Adipocyte (in vitro differentiated cells): ENCODE measurements at regions not wholly inside any gene's neighbourhood (a gene's known extent, or its start where the extent isn't known, plus 50 kb on each side); places are given as distances from the start of the nearest gene placed in this dataset.
A peak's percentile ranks its signal among the peaks of the same experiment; 100 is the strongest.

Experiments used
- DNase-seq: peaks from one replicate; pipeline ENCODE4 v3.0.0-alpha.2; 2015; ENCODE audit warnings: low read depth
- H3K27me3 ChIP-seq: replicated peaks from 2 replicates; pipeline ENCODE4 v1.7.0; 2013; ENCODE audit warnings: mild to moderate bottlenecking, low read length, moderate library complexity; ENCODE audit not compliant: control insufficient read depth, insufficient read depth
- H3K36me3 ChIP-seq: 2 replicates; pipeline ENCODE4 v1.7.0; 2013; ENCODE audit warnings: low read length, mild to moderate bottlenecking, moderate library complexity; ENCODE audit not compliant: control insufficient read depth, insufficient read depth, severe bottlenecking
- H3K4me1 ChIP-seq: 2 replicates; pipeline ENCODE4 v1.7.0; 2013; ENCODE audit warnings: mild to moderate bottlenecking, low read length, moderate library complexity; ENCODE audit not compliant: control insufficient read depth, insufficient read depth
- H3K4me3 ChIP-seq: 2 replicates; pipeline ENCODE4 v1.7.0; 2013; ENCODE audit warnings: mild to moderate bottlenecking, low read length, moderate library complexity
- H3K9ac ChIP-seq: 2 replicates; pipeline ENCODE4 v1.7.0; 2013; ENCODE audit warnings: mild to moderate bottlenecking, low read length, moderate library complexity
- H3K9me3 ChIP-seq: 2 replicates; pipeline ENCODE4 v1.7.0; 2013; ENCODE audit warnings: mild to moderate bottlenecking, low read length, moderate library complexity; ENCODE audit not compliant: control insufficient read depth

- H3K4me3 ChIP-seq = no peak overlapping the region
- no peak for DNase-seq
- H3K4me1 ChIP-seq = peaks cover 2% of the 10 kb centered on the region
- H3K36me3 ChIP-seq = no peaks in the 10 kb centered on the region
- H3K27me3 ChIP-seq = no peaks in the 10 kb centered on the region
- H3K9ac ChIP-seq = no peak overlapping the region
- H3K9me3 ChIP-seq = no peaks in the 10 kb centered on the region
These were observed 409.8 kb upstream of the NPVF start for GRCh38 chr7:25638068-25638467.

DNA sequence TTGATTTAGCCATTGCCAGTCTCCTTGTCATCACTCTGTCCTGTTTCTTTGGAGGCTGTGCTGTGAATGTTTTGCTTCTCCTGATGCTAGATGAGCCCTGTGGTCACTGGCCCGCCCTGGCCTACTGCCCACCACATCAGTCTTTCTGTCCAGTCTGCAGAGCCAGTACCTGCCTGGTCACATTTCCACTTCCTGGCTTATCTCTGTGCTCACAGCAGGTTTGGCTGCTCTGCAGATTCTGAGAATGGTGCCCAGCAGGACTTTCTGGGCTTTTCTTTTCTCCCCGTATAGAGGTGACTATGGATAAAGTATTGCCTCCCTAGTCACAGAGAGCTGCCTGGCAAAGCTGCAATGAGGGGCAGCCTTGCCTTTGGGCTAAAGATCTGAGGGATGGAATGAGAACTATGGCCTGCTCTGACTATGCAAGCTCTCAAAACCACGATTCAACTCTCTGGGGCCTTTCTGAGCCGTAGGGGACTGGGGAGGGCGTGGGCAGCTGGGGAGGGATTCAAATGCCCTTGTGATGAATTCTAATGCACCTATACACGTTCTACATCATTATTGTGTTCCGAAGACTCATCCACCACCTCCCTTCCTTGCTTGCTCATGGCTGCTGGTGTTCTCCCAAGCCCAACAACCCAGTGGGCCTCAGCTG, 410.4 kb upstream of the NPVF start:
- peaks cover 4% of the 10 kb centered on the region for H3K4me1 ChIP-seq
- no peaks in the 10 kb centered on the region for H3K36me3 ChIP-seq
- no peak for DNase-seq
- no peaks in the 10 kb centered on the region for H3K27me3 ChIP-seq
- no peak overlapping the region for H3K4me3 ChIP-seq
- no peak overlapping the region for H3K9ac ChIP-seq
- H3K9me3 ChIP-seq = no peaks in the 10 kb centered on the region

GRCh38 chr7:25642849-25643248, 414.6 kb upstream of the NPVF start:
- no peak for DNase-seq
- Histone ChIP-seq H3K9ac (no peak overlapping the region), H3K27me3 (no peaks in the 10 kb centered on the region), H3K4me3 (no peak overlapping the region), H3K4me1 (peaks cover 4% of the 10 kb centered on the region), H3K36me3 (no peaks in the 10 kb centered on the region), H3K9me3 (no peaks in the 10 kb centered on the region)

GRCh38 chr7:25643286-25643685, 415.0 kb upstream of the NPVF start:
- Histone ChIP-seq H3K27me3 (no peaks in the 10 kb centered on the region), H3K4me1 (peaks cover 4% of the 10 kb centered on the region), H3K4me3 (no peak overlapping the region), H3K9ac (no peak overlapping the region), H3K36me3 (no peaks in the 10 kb centered on the region), H3K9me3 (no peaks in the 10 kb centered on the region)
- no peak for DNase-seq

- no peak overlapping the region for H3K4me3 ChIP-seq
- H3K9me3 ChIP-seq = no peaks in the 10 kb centered on the region
- H3K27me3 ChIP-seq = no peaks in the 10 kb centered on the region
- no peaks in the 10 kb centered on the region for H3K36me3 ChIP-seq
- H3K9ac ChIP-seq = no peak overlapping the region
- H3K4me1 ChIP-seq = peaks cover 4% of the 10 kb centered on the region
- no peak for DNase-seq
These were observed 415.6 kb upstream of the NPVF start for GRCh38 chr7:25643770-25644394.

- Histone ChIP-seq H3K4me1 (peaks cover 4% of the 10 kb centered on the region), H3K9ac (no peak overlapping the region), H3K27me3 (no peaks in the 10 kb centered on the region), H3K36me3 (no peaks in the 10 kb centered on the region), H3K4me3 (no peak overlapping the region), H3K9me3 (no peaks in the 10 kb centered on the region)
- no peak for DNase-seq
These were observed 418.6 kb upstream of the NPVF start for GRCh38 chr7:25646726-25647413.

DNA sequence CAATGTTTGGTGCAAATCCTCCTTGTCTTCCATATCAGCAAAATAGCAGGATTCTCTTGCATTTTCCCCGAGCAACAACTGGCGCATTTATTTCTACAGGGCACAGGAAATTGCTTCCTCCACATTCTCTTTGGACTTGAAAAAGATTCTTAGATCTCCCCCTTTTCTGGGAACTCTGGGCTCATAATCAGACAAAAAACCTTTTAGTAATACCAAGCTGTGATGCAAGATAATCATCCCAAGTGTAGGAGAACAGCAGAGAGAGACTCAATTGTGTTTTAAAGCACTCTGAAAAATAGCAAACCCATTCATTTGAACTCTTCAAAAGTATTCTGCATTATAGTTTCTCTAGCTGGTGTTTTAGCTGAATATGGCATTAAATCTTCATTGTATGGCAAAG, 419.6 kb upstream of the NPVF start:
- Histone ChIP-seq H3K4me3 (no peak overlapping the region), H3K9ac (no peak overlapping the region), H3K36me3 (no peaks in the 10 kb centered on the region), H3K9me3 (no peaks in the 10 kb centered on the region), H3K27me3 (peaks cover 7% of the 10 kb centered on the region), H3K4me1 (peaks cover 4% of the 10 kb centered on the region)
- no peak for DNase-seq

DNA sequence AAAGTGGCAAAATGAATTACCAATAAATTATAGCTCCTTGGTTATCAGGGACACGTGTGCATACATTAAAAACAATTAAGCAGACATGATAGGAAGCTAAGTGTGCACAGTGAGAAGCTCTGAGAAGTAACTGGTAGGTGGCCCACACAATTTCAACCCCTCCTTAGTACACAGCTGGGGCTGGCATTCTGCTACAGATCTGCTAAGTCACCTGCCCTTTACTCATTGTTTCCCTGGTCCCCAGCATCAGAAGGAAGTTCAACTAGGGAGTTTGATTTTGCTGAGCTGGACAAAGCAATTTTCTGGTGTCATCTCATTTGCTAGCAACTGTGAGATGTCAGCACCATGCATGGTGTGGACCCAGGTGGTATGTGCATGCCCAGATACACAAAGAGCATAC, 424.1 kb upstream of the NPVF start:
- no peak for DNase-seq
- H3K9ac ChIP-seq = no peak overlapping the region
- peaks cover 9% of the 10 kb centered on the region for H3K4me1 ChIP-seq
- H3K4me3 ChIP-seq = no peak overlapping the region
- no peaks in the 10 kb centered on the region for H3K36me3 ChIP-seq
- H3K27me3 ChIP-seq = peaks cover 7% of the 10 kb centered on the region
- no peaks in the 10 kb centered on the region for H3K9me3 ChIP-seq

DNA sequence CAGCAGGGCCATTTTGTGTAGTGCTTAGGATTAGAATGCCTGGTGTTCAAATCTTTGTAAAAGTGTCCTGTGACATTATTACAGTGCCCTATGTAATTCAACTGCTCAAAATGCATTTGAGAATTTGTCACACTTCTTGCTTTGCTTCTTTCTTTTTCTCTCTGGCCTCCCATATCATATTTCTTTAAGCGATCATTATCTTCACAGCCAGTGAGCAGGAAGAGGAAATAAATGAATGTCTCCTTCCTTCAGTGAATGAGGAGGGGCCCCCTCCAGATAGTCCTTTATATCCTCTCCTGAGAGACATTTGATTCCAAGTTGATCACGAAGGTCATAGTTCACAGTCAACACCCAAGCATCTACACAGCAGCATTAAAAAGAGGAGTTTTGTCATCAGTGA, 425.1 kb upstream of the NPVF start:
- no peaks in the 10 kb centered on the region for H3K9me3 ChIP-seq

DNA sequence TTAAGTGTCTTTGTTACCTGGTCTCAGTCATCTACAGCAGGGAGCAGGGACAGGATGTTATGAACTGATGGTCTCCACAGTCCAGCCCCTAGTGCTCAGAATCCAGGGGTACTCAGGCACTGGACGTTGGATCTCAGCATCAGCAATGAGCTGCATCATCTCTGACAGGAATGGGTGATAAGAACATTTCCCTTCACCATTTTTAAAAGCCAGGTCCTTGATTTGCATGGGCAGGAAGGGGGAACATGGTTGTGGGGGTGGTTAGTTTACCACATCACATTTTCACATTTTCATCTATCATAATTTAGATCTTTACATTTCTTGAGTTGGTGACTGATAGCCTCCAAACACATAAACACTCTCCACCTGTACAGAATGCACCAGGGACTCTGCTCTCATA, 427.8 kb upstream of the NPVF start:
- DNase-seq = no peak
- peaks cover 15% of the 10 kb centered on the region for H3K27me3 ChIP-seq
- H3K9ac ChIP-seq = no peak overlapping the region
- H3K36me3 ChIP-seq = no peaks in the 10 kb centered on the region
- H3K4me3 ChIP-seq = no peak overlapping the region
- no peaks in the 10 kb centered on the region for H3K9me3 ChIP-seq
- peaks cover 9% of the 10 kb centered on the region for H3K4me1 ChIP-seq

More for the DNA sequence above, 425.1 kb upstream of the NPVF start:
- H3K36me3 ChIP-seq = no peaks in the 10 kb centered on the region
- H3K27me3 ChIP-seq = peaks cover 15% of the 10 kb centered on the region
- peaks cover 9% of the 10 kb centered on the region for H3K4me1 ChIP-seq
- H3K9ac ChIP-seq = no peak overlapping the region
- no peak for DNase-seq
- H3K4me3 ChIP-seq = no peak overlapping the region

GRCh38 chr7:25656581-25657026, 428.3 kb upstream of the NPVF start:
- H3K4me1 ChIP-seq = peaks cover 9% of the 10 kb centered on the region
- H3K9ac ChIP-seq = no peak overlapping the region
- no peaks in the 10 kb centered on the region for H3K36me3 ChIP-seq
- DNase-seq = peak; percentile 84
- H3K27me3 ChIP-seq = peaks cover 15% of the 10 kb centered on the region
- H3K4me3 ChIP-seq = no peak overlapping the region
- H3K9me3 ChIP-seq = no peaks in the 10 kb centered on the region
